K562 (cell line): ENCODE measurements at regions not wholly inside any gene's neighbourhood (a gene's known extent, or its start where the extent isn't known, plus 50 kb on each side); places are given as distances from the start of the nearest gene placed in this dataset.

ENCODE experiments used
- ATAC-seq: fragments of 200-7000 bp; cut with Tn5 transposase; 3 replicates; pipeline ENCODE4 v1.9.1; 2020; ENCODE audit warnings: moderate library complexity
- BruUV-seq: library from RNA; stranded (reverse); fragments of 400-500 nt; replicated peaks from 2 replicates; lab custom pipeline; 2021; lab: Mats Ljungman, UMichigan
- CTCF ChIA-PET: fragments of 300-600 bp; formaldehyde crosslinking; extraction: SDS; loops from one replicate; lab custom pipeline; 2021; ENCODE audit warnings: low intra/inter-chr PET ratio; lab: Yijun Ruan, JAX
- POLR2A ChIA-PET: fragments of 300-600, 350-650 bp; sonication (Branson Sonifier 250); formaldehyde crosslinking; extraction: SDS; loops from one replicate; lab custom pipeline; 2021; ENCODE audit warnings: antibody characterized with exemption, inconsistent platforms; lab: Yijun Ruan, JAX
- DNase-seq, 4 experiments: peaks; one replicate each; pipeline versions ENCODE4 v3.0.0 to v3.0.0-alpha.2; 2011 to 2018; ENCODE audit warnings: low spot score in 3 of 4, mixed read lengths in 3 of 4; ENCODE audit errors: extremely low read depth in 1 of 4
- FAIRE-seq: peaks from 2 replicates; lab custom pipeline; 2011; peaks lifted over from hg19 to GRCh38; lab: Jason Lieb, UNC
- H2AFZ ChIP-seq: 2 replicates; pipeline ENCODE4 v1.6.0; 2011; ENCODE audit warnings: low read depth, low read length, control low read depth, inconsistent platforms
- H3K27ac ChIP-seq: fragments of 200-600 bp; 3 replicates; pipeline ENCODE4 v1.8.0; 2011; ENCODE audit warnings: low read depth, mild to moderate bottlenecking, control low read depth, inconsistent platforms, low read length, moderate library complexity, mixed read lengths; ENCODE audit errors: extremely low read depth
- H3K27me3 ChIP-seq, 2 experiments: fragments of 300-600 bp in 1 of 2; 2 replicates in 1 of 2; 3 replicates in 1 of 2; pipeline versions ENCODE4 v1.6.0 to v1.8.0; 2011; ENCODE audit warnings: inconsistent platforms in 2 of 2, low read length in 2 of 2, mild to moderate bottlenecking in 1 of 2, mixed read lengths in 1 of 2, moderate library complexity in 1 of 2; ENCODE audit not compliant: control insufficient read depth in 2 of 2, insufficient read depth in 2 of 2
- H3K36me3 ChIP-seq: fragments of 300-600 bp; 3 replicates; pipeline ENCODE4 v1.8.0; 2011; ENCODE audit warnings: mild to moderate bottlenecking, low read length, inconsistent platforms; ENCODE audit not compliant: control insufficient read depth, insufficient read depth
- H3K4me1 ChIP-seq, 2 experiments: fragments of 200-600 bp in 1 of 2; replicated peaks in 1 of 2; 2 replicates in 1 of 2; 3 replicates in 1 of 2; pipeline versions ENCODE4 v1.5.1 to v1.8.0; 2011; ENCODE audit warnings: inconsistent platforms in 2 of 2, low read length in 2 of 2, mild to moderate bottlenecking in 1 of 2, mixed read lengths in 1 of 2, moderate library complexity in 1 of 2; ENCODE audit not compliant: control insufficient read depth in 2 of 2, insufficient read depth in 2 of 2
- H3K4me2 ChIP-seq: 2 replicates; pipeline ENCODE4 v1.6.1; 2011; ENCODE audit warnings: low read length, control low read depth, inconsistent platforms, mixed read lengths; ENCODE audit not compliant: insufficient read depth
- H3K4me3 ChIP-seq: fragments of 200-600 bp; sonication (generic), shearing (Covaris generic); 2 replicates; pipeline ENCODE4 v1.5.1; 2016; ENCODE audit warnings: control low read depth, inconsistent platforms
- H3K79me2 ChIP-seq: fragments of 200-600 bp; 3 replicates; pipeline ENCODE4 v1.8.0; 2011; ENCODE audit warnings: low read length, inconsistent platforms; ENCODE audit not compliant: control insufficient read depth, insufficient read depth
- H3K9ac ChIP-seq, 2 experiments: 2 replicates each; pipeline versions ENCODE4 v1.6.0 to v1.6.1; 2011; ENCODE audit warnings: low read depth in 2 of 2, low read length in 2 of 2, control low read depth in 1 of 2, inconsistent platforms in 1 of 2, mild to moderate bottlenecking in 1 of 2, mixed read lengths in 1 of 2; ENCODE audit not compliant: insufficient read depth in 1 of 2
- H3K9me1 ChIP-seq: one replicate; pipeline ENCODE4 v1.6.0; 2011; ENCODE audit warnings: inconsistent platforms, mild to moderate bottlenecking, low read length, moderate library complexity; ENCODE audit not compliant: control insufficient read depth, insufficient read depth
- H3K9me3 ChIP-seq: replicated peaks from 2 replicates; pipeline ENCODE4 v1.5.1; 2011; ENCODE audit warnings: low read depth, low read length, inconsistent platforms; ENCODE audit not compliant: control insufficient read depth, insufficient read depth
- H4K20me1 ChIP-seq: replicated peaks from 2 replicates; pipeline ENCODE4 v1.6.1; 2011; ENCODE audit warnings: low read length, inconsistent platforms, mixed read lengths; ENCODE audit not compliant: control insufficient read depth, insufficient read depth
- ARID3B ChIP-seq: fragments of 250-450 bp; sonication (Bioruptor Pico); IDR thresholded peaks from 2 replicates; pipeline ENCODE4 v1.4.0; 2020; ENCODE audit warnings: borderline replicate concordance
- BRF1 ChIP-seq: IDR thresholded peaks from 3 replicates; pipeline ENCODE4 v1.6.1; 2011; ENCODE audit warnings: borderline replicate concordance, mild to moderate bottlenecking; ENCODE audit not compliant: insufficient read length; ENCODE audit errors: extremely low read depth
- CBX5 ChIP-seq: IDR thresholded peaks from 2 replicates; pipeline ENCODE4 v1.6.1; 2014; ENCODE audit warnings: low read depth, borderline replicate concordance
- EGR1 ChIP-seq: fragments of 450-650 bp; conservative IDR thresholded peaks from 2 replicates; pipeline ENCODE4 v1.6.1; 2017; ENCODE audit warnings: mild to moderate bottlenecking
- ESRRA ChIP-seq: fragments of 450-650 bp; IDR thresholded peaks from 2 replicates; pipeline ENCODE4 v1.6.1; 2014; ENCODE audit warnings: low read depth, mild to moderate bottlenecking, moderate library complexity, borderline replicate concordance
- FOS ChIP-seq: IDR thresholded peaks from 3 replicates; pipeline ENCODE4 v1.6.1; 2011; ENCODE audit not compliant: insufficient read length; ENCODE audit errors: extremely low read depth
- FOXP4 ChIP-seq: sonication (generic); formaldehyde crosslinking; IDR thresholded peaks from 2 replicates; pipeline ENCODE4 v1.8.0; 2022; ENCODE audit warnings: mild to moderate bottlenecking, missing genetic modification reagents, borderline replicate concordance
- GTF2F1 ChIP-seq: IDR thresholded peaks from 2 replicates; pipeline ENCODE4 v1.6.1; 2011; ENCODE audit warnings: low read depth, low read length, improper control_type of control experiment
- NUFIP1 ChIP-seq: fragments of 450-650 bp; IDR thresholded peaks from 2 replicates; pipeline ENCODE4 v1.6.1; 2018; ENCODE audit not compliant: partially characterized antibody
- RB1 ChIP-seq: fragments of 450-650 bp; IDR thresholded peaks from 2 replicates; pipeline ENCODE4 v1.6.1; 2017; ENCODE audit warnings: low read depth, mild to moderate bottlenecking
- USF2 ChIP-seq: sonication (generic); formaldehyde crosslinking; IDR thresholded peaks from 2 replicates; pipeline ENCODE4 v1.5.0; 2020; ENCODE audit warnings: missing genetic modification reagents
- ZKSCAN1 ChIP-seq: fragments of 150-350 bp; IDR thresholded peaks from 2 replicates; pipeline ENCODE4 v1.6.1; 2016; ENCODE audit warnings: low read depth, low read length
- ZNF24 ChIP-seq: fragments of 450-650 bp; IDR thresholded peaks from 2 replicates; pipeline ENCODE4 v1.6.1; 2016
- ZNF444 ChIP-seq: fragments of 250-450 bp; sonication (Bioruptor Pico); IDR thresholded peaks from 2 replicates; pipeline ENCODE4 v1.4.0; 2020; ENCODE audit warnings: mild to moderate bottlenecking, moderate library complexity
- WGBS: fragments of 100-300 bp; shearing (Covaris generic); methylation state at CpG from one replicate; pipeline ENCODE4 v1.1.6; 2016; ENCODE audit warnings: low coverage, mixed read lengths; ENCODE audit not compliant: insufficient coverage; ENCODE audit errors: missing lambda C conversion rate; 5-methylcytosine and 5-hydroxymethylcytosine counted together
- in situ Hi-C: fragments of 300-500 bp; cut with MboI; formaldehyde crosslinking; loops from 4 replicates; pipeline ENCODE4 v1.15.0; 2018; ENCODE audit warnings: inconsistent platforms, mixed read lengths
- intact Hi-C: fragments of 100-400 bp; cut with micrococcal nuclease; formaldehyde crosslinking; loops from 2 replicates; pipeline ENCODE4 v1.14.2; 2022

GRCh38 chr4:13917015-13917414, 289.5 kb upstream of the BOD1L1 start:
- CTCF ChIA-PET, result no interaction called here
- H3K27me3 ChIP-seq, result no peaks in the 10 kb centered on the region
- no peak for DNase-seq
- intact Hi-C loops, result no loop called here
- H3K9me1 ChIP-seq, result no peaks in the 10 kb centered on the region
- no peaks in the 10 kb centered on the region for H3K9me3 ChIP-seq
- POLR2A ChIA-PET, result no interaction called here
- BruUV-seq, result no TSS peak
- no peak overlapping the region for H3K4me2 ChIP-seq
- no peak for TF ChIP-seq GTF2F1
- no peak for TF ChIP-seq BRF1
- no peak for TF ChIP-seq EGR1
- no peak for TF ChIP-seq NUFIP1
- TF ChIP-seq USF2 (CRISPR knock-in tag), result no peak
- no peak for TF ChIP-seq ZNF444 (CRISPR knock-in tag)
- TF ChIP-seq ZKSCAN1, result no peak
- TF ChIP-seq CBX5, result no peak
- TF ChIP-seq ARID3B (CRISPR knock-in tag), result no peak
- TF ChIP-seq ZNF24, result no peak
- no peak for TF ChIP-seq ESRRA
- no peak for TF ChIP-seq FOXP4 (CRISPR knock-in tag)
- TF ChIP-seq RB1, result no peak
- no peak for TF ChIP-seq FOS
- no peak overlapping the region for H3K4me3 ChIP-seq
- in situ Hi-C loops, result no loop called here
- no peaks in the 10 kb centered on the region for H3K79me2 ChIP-seq
- no peaks in the 10 kb centered on the region for H3K36me3 ChIP-seq
- no peak overlapping the region for H2AFZ ChIP-seq
- H4K20me1 ChIP-seq, result no peaks in the 10 kb centered on the region
- no peak for ATAC-seq
- no peaks in the 10 kb centered on the region for H3K4me1 ChIP-seq
- 0% methylated on average over 1 of the region's 1 CpG for WGBS
- H3K27ac ChIP-seq, result no peak overlapping the region
- no peak for FAIRE-seq
- no peak overlapping the region for H3K9ac ChIP-seq
